K562 (cell line): ENCODE measurements at regions not wholly inside any gene's neighbourhood (a gene's known extent, or its start where the extent isn't known, plus 50 kb on each side); places are given as distances from the start of the nearest gene placed in this dataset.

Experiments used
- BCOR ChIP-seq: fragments of 450-650 bp; IDR thresholded peaks from 2 replicates; pipeline ENCODE4 v1.6.1; 2016
- CLOCK ChIP-seq: fragments of 250-450 bp; sonication (Bioruptor Pico); IDR thresholded peaks from 2 replicates; pipeline ENCODE4 v1.4.0; 2020; ENCODE audit warnings: mild to moderate bottlenecking, moderate library complexity, borderline replicate concordance
- CREB3 ChIP-seq: fragments of 450-650 bp; conservative IDR thresholded peaks from 2 replicates; pipeline ENCODE4 v1.6.1; 2016; ENCODE audit warnings: missing genetic modification characterization, low read depth, mild to moderate bottlenecking, missing compliant biosample characterization, moderate library complexity
- ETV5 ChIP-seq: sonication (generic); formaldehyde crosslinking; IDR thresholded peaks from 2 replicates; pipeline ENCODE4 v1.4.0; 2020; ENCODE audit warnings: low read depth, mild to moderate bottlenecking, missing genetic modification reagents
- GMEB1 ChIP-seq: fragments of 250-450 bp; sonication (Bioruptor Pico); IDR thresholded peaks from 2 replicates; pipeline ENCODE4 v1.4.0; 2020; ENCODE audit warnings: mild to moderate bottlenecking
- HLTF ChIP-seq: fragments of 450-650 bp; IDR thresholded peaks from 2 replicates; pipeline ENCODE4 v1.6.1; 2016
- HNRNPUL1 ChIP-seq: fragments of 200-400 bp; formaldehyde crosslinking; IDR thresholded peaks from 2 replicates; pipeline ENCODE4 v1.6.1; 2017; ENCODE audit warnings: low read length
- ID3 ChIP-seq, 2 experiments: fragments of 250-450 bp in 1 of 2; fragments of 450-650 bp in 1 of 2; sonication (Bioruptor Pico) in 1 of 2; IDR thresholded peaks; 2 replicates each; pipeline versions ENCODE4 v1.6.1 to v1.8.0; 2016 to 2021; ENCODE audit warnings: mild to moderate bottlenecking in 2 of 2, moderate library complexity in 2 of 2, missing compliant biosample characterization in 1 of 2, missing genetic modification characterization in 1 of 2
- MCM7 ChIP-seq, 2 experiments: fragments of 450-650 bp; IDR thresholded peaks; 2 replicates each; pipeline ENCODE4 v1.6.1; 2016 to 2018
- NFRKB ChIP-seq: fragments of 450-650 bp; IDR thresholded peaks from 2 replicates; pipeline ENCODE4 v1.6.1; 2016; ENCODE audit warnings: low read depth
- PRMT5 ChIP-seq: sonication (generic); formaldehyde crosslinking; IDR thresholded peaks from 2 replicates; pipeline ENCODE4 v1.5.0; 2020; ENCODE audit warnings: missing genetic modification reagents
- RAD21 ChIP-seq, 2 experiments: fragments of 250-450 bp in 1 of 2; fragments of 450-650 bp in 1 of 2; sonication (Bioruptor Pico) in 1 of 2; formaldehyde crosslinking in 1 of 2; IDR thresholded peaks in 1 of 2; conservative IDR thresholded peaks in 1 of 2; 2 replicates each; pipeline versions ENCODE4 v1.4.0 to v1.8.0; 2020 to 2022; ENCODE audit warnings: mild to moderate bottlenecking in 2 of 2, moderate library complexity in 1 of 2
- TOE1 ChIP-seq, 2 experiments: fragments of 450-650 bp in 1 of 2; sonication (generic) in 1 of 2; formaldehyde crosslinking in 1 of 2; IDR thresholded peaks; 2 replicates each; pipeline versions ENCODE4 v1.7.1 to v1.8.0; 2016 to 2022; ENCODE audit warnings: borderline replicate concordance in 2 of 2, mild to moderate bottlenecking in 2 of 2, antibody characterized with exemption in 1 of 2, inconsistent platforms in 1 of 2, low read depth in 1 of 2, missing genetic modification reagents in 1 of 2, moderate library complexity in 1 of 2
- TRIM25 ChIP-seq: fragments of 450-650 bp; IDR thresholded peaks from 2 replicates; pipeline ENCODE4 v1.7.0; 2016; ENCODE audit warnings: borderline replicate concordance
- ZNF121 ChIP-seq: sonication (generic); formaldehyde crosslinking; conservative IDR thresholded peaks from 2 replicates; pipeline ENCODE4 v1.8.0; 2022; ENCODE audit warnings: missing genetic modification reagents
- ZNF133 ChIP-seq: fragments of 250-450 bp; sonication (Bioruptor Pico); IDR thresholded peaks from 2 replicates; pipeline ENCODE4 v1.4.0; 2020; ENCODE audit warnings: mild to moderate bottlenecking
- ZNF165 ChIP-seq: fragments of 250-450 bp; sonication (Bioruptor Pico); IDR thresholded peaks from 2 replicates; pipeline ENCODE4 v1.4.0; 2020; ENCODE audit warnings: borderline replicate concordance
- ZNF274 ChIP-seq: IDR thresholded peaks from 2 replicates; pipeline ENCODE4 v1.6.1; 2011; ENCODE audit warnings: low read depth, mild to moderate bottlenecking, low read length, moderate library complexity, borderline replicate concordance
- ZNF639 ChIP-seq, 2 experiments: fragments of 200-800 bp in 1 of 2; sonication (Bioruptor generic) in 1 of 2; sonication (generic) in 1 of 2; formaldehyde crosslinking in 1 of 2; IDR thresholded peaks in 1 of 2; conservative IDR thresholded peaks in 1 of 2; 2 replicates each; pipeline versions ENCODE4 v1.5.0 to v1.6.1; 2016 to 2020; ENCODE audit warnings: missing compliant biosample characterization in 1 of 2, missing genetic modification characterization in 1 of 2, missing genetic modification reagents in 1 of 2

GRCh38 chr6:146898888-146899227 lies 300.1 kb downstream of the ADGB start (continued):
- no peak for TF ChIP-seq MCM7 (IDR thresholded peaks at IDR 0.05)
- TF ChIP-seq ID3 (CRISPR knock-in tag; IDR thresholded peaks at IDR 0.05): no peak
- no peak for TF ChIP-seq ID3 (tag; IDR thresholded peaks at IDR 0.05)
- TF ChIP-seq RAD21 (CRISPR knock-in tag; conservative IDR thresholded peaks at IDR 0.05 in 1 of 2, IDR thresholded peaks at IDR 0.05 in 1 of 2): no peak; a peak in 1 of 4 replicates
- no peak; a peak in 1 of 4 replicates for TF ChIP-seq ZNF639 (CRISPR knock-in tag; conservative IDR thresholded peaks at IDR 0.05 in 1 of 2, IDR thresholded peaks at IDR 0.05 in 1 of 2)
- no peak for TF ChIP-seq TOE1 (IDR thresholded peaks at IDR 0.05; ENCODE audit: borderline replicate concordance)
- TF ChIP-seq TOE1 (CRISPR knock-in tag; IDR thresholded peaks at IDR 0.05; ENCODE audit: borderline replicate concordance, low read depth): no peak
- peak; percentile 27; the same call in 1 of the 2 replicates for TF ChIP-seq ZNF165 (CRISPR knock-in tag)
- TF ChIP-seq HLTF: no peak
- no peak for TF ChIP-seq ZNF274
- TF ChIP-seq NFRKB: no peak
- TF ChIP-seq CREB3: no peak
- no peak for TF ChIP-seq ZNF121
- no peak for TF ChIP-seq BCOR
- TF ChIP-seq HNRNPUL1: no peak
- no peak for TF ChIP-seq ETV5 (CRISPR knock-in tag)
- TF ChIP-seq TRIM25: no peak
- 0 out of 2 replicates have a peak, but pooled peaks have one; percentile 21 for TF ChIP-seq GMEB1 (CRISPR knock-in tag)
- TF ChIP-seq ZNF133 (CRISPR knock-in tag): no peak
- no peak for TF ChIP-seq PRMT5 (CRISPR knock-in tag)
- no peak for TF ChIP-seq CLOCK (CRISPR knock-in tag)
